ENCODE measurements at regions not wholly inside any gene's neighbourhood (a gene's known extent, or its start where the extent isn't known, plus 50 kb on each side); places are given as distances from the start of the nearest gene placed in this dataset.

DNA sequence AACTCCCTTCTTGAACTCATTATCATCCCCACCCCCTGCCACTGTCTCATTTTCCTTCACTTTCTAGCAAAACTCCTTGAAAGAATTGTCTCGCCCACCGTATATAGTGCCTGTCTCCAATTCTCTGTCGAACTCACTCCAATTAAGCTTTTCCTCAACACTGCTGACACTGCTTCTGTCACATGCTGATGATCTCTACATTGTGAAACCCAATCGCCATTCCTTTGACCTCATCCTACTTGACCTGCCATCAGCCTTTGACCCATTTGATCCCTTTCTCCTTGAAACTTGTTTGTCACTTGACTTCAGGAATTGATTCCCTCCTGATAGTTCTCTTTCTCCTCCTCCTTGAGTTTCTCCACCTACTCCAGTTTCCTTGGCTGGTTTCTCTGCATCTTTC is 54.8 kb downstream of the CCDC71L start:
- FAIRE-seq (no peak), DNase-seq (ENCODE audit: low spot score in 2 of 2) (no peak)

DNA sequence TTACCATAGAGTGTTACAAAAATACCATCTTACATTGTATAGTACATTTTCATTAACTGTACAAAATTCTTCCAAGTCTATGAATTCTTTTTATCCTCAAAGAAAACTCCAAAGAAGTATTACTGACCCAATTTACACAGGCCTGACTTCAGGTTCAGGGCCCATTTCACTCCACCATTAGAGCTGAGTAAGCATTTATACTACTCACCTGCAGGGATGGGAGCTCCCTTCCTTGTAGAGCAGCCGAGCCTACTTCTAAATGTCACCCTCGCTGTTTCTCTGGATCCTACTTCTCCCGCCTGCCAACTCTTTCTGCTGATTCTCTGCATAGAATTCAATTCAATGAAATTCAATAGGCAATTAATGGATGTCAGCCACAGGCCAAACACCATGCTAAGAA is 56.0 kb downstream of the CCDC71L start:
- FAIRE-seq (no peak), DNase-seq (ENCODE audit: low spot score in 2 of 2) (no peak)

DNA sequence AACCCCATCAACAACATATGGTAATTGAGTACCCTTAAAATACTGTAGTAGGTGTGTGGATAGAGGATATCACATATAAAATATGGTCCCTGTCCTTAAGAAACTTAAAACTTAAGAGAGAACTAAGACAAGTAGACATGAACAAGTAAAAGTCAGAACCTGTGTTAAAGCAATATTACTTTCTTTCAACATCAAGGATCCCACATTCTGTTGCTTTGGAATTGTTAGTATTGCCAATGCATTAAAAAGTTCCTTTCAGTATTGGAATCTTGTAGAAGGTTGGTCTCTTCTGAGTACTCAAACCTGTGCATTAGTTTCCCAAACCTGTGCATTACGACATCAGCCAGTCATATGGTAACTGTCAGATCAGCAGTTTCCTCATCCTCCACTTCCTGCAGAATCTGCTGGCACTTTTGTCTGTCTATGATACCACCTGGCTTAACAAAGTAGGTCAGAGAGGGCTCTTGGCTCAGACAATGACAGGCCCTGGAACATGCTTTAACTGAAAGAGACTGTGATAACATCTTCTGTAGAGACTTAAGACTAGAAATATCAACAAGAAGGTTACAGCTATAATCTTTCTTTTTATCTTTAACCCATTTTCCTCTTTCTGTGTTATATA is 56.5 kb downstream of the CCDC71L start:
- FAIRE-seq (no peak), DNase-seq (ENCODE audit: low spot score in 2 of 2) (no peak)

DNA sequence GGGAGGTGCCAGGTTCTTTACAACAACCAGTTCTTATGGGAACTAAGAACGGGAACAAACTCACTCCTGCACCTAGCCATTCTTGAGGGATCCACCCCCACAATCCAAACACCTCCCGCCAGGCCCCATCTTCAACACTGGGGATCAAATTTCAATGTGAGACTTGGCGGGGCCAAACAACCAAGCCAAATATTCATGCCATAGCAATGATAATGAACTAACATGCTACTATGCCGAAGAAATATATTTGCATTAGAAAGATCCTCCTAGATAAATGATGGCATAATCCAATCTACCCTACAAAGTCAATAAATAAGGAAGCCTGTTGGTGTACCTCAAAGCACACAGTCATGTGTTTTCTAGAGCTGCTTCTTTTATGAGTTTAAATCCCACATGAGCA is 57.6 kb downstream of the CCDC71L start:
- DNase-seq (ENCODE audit: low spot score in 2 of 2): no peak
- no peak for FAIRE-seq

DNA sequence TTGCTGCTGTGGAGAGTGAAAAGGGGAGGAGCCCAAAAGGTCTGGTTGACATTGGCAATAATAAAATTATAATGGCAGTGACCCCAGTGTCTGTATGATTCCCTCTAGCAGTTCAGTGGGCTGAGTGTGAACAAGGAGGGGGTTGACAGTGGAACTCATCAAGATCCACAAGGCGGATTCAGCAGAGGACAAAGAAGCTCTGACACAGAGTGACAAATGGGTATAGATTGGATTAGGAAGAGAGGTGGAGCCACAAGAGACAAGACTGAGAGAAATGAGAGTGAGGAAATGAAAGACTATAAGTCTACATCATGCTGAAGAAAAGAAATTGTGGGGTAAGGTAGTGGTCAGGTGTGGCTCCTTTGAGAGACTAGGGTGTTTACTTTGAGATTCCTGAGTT is 58.9 kb downstream of the CCDC71L start:
- DNase-seq (ENCODE audit: low spot score in 2 of 2) (no peak), FAIRE-seq (no peak)

DNA sequence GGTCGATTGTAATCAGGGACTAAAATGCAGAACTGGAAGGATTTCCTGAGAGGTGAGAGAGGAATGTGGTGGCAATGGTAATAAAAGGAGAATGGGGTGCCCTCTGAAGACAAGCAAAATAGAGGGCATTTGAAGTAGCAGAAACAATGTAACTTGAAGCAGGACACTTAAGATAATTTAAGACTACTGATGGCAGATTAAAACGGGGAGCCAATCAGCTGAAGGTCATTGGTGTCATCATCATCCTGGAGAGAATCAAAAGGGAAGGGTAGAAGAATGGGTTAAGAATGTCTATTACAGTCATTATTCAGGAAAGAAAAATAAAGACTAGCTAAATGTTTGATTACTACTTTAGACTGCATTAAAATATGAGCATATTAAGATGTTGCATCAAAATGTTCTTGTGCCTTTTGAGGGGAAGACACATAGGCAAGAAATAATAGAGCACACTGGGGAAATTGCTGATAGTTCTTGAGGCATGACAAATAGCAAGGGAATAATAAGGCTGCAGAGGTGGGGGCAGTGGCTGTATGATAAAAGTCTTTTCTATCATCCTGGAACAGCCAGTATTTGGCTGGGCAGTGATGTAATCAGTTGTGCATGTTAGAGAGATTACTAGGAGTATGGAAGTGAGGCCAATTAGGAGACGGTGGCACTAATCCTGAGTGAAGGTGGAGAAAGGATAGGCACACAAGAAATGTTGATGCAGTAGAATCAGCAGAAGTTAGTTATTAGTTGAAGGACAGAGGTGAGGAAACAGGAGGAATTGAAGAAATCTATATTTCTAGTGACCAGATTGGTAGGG is 60.2 kb downstream of the CCDC71L start:
- DNase-seq (ENCODE audit: low spot score in 2 of 2): no peak
- FAIRE-seq: no peak

DNA sequence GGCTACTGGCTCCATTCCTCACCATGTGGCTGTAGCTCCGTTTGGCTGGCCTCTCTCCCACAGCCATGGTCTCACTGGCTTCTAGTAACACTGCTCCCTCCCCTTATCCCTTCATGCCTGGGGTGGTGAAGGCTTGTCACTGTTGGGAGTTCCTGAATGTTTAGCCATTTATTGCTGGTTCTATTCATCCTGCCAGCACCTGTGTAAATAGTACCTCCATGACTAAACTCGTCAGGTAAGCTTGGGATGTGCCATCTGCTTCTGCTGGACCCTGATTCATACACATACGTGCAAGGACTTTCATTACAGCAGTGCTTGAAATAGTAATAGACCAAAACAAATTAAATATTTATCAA is 61.6 kb downstream of the CCDC71L start:
- DNase-seq (ENCODE audit: low spot score in 2 of 2): no peak
- FAIRE-seq: no peak

DNA sequence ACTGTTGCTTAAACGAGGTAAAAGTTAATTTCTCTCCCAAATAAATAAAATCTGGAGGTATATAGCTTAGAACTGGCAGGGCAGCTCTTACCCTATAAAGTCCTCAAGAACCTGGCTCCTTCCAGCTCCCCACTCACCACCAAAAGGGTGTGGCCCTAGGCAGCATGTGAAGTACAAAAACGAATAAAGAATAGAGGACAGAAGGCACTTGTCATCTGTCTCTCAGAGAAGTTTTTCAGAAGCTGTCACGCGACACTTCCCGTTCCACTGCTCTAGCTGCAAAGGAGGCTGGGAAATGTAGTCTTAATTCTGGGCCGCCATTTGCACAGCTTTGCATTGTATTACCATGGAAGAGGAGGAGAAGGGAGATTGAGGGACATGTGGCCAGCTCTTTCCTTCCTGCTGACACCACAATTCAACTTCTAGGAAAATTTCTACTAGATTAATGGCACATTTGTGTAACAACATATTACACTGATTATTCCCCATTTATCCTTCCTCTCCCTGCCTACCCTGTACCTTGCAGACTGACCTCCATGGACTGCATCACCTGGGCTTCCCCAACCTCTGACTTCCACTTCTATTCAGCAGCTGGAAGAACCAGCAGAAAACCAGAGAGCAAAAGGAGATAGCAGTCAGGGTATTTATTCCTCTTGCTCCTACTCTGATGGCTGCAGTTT is 62.2 kb downstream of the CCDC71L start:
- DNase-seq (ENCODE audit: low spot score in 2 of 2): peak in 1 of 2 donors; percentile 4
- no peak for FAIRE-seq

DNA sequence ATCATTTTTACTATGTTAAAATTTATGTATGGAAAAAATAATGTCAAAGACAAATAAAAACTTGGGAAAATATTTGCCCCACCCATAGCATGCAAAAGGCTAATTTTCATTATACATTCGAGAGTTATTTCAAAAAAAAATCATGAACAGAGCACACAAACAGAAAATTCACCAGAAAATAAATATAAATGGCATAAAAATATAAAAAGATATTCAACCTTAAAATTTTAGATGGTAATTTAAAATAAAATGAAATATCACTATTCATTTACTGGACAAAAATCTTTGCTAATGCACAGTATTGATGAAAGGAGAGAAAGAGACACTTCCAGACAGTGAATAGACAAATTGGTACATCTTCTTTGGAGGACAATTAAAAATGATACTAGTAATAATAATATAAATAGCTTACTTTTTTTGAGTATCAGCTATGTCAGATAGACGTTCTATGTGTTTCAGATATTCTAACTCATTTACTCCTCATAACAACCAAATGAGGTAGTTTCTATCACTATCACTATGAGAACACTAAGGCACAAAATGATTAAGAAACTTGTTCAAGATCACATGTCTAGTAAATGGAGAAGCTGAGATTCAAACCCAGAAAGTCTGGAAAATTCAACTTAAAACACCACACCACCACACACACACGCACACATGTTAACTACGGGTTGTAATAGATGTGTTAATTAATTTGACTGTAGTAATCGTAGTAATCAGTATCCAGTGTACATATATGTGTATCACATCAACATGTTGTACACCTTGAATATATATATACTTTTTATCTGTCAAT is 63.0 kb downstream of the CCDC71L start:
- no peak for FAIRE-seq

DNA sequence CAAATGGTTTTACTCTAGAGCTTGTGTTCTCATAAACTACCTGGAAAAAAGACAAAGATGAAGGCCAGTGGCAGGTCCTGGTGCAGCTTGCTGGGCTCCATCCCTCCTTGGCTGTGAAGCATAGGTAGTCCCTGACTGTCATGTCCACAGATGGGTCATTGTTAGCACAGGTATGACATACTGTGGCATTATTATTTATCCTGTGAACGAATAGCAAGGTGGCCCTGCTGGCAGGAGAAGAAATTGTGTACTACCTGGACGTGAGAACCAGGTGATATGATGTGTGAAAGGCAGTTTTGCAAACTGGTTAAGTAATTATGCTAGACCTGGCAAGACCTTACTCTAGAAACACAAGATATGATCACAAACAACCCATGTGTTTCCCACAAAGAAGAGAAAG is 63.9 kb downstream of the CCDC71L start:
- DNase-seq (ENCODE audit: low spot score in 2 of 2): no peak
- no peak for FAIRE-seq

More for the DNA sequence above, 63.0 kb downstream of the CCDC71L start:
- DNase-seq (ENCODE audit: low spot score in 2 of 2): no peak

DNA sequence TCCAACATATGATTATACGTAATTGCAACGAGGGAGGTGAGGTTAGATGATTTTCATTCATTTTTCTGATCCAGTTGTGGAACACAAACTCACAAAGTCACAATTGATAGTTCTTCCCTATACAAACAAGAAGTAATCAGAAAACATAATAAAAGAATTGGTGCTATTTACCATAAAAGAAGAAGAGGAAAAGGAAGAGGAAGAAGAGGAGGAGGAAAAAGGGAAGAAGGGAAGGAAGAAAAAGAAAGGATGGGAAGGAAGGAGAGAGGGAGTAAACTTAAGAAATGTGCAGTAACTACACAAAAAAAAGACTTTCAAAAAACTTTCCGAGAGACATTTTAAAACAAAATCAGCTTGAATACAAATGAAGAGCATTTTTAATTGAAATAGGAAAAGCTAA is 65.0 kb downstream of the CCDC71L start:
- FAIRE-seq (no peak), DNase-seq (ENCODE audit: low spot score in 2 of 2) (no peak)

DNA sequence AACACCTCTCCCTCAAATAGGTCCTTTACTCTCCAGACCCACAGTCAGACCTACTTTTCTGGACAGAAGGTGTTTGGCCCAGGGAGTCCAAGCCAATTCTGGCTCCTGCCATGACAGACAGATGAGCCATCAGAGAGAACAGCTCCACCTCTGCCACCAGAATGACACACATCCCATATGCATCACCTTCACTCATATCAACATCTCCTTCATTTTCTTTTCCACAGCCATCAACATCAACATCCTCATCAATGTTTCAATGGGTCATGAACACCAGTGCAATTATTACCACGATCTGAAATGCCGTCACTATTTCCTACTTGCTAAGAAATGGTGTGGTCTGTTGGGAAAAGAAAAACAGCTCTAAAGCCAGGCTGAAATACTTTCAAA is 67.9 kb downstream of the CCDC71L start:
- no peak for DNase-seq (ENCODE audit: low spot score in 2 of 2)
- FAIRE-seq: no peak

DNA sequence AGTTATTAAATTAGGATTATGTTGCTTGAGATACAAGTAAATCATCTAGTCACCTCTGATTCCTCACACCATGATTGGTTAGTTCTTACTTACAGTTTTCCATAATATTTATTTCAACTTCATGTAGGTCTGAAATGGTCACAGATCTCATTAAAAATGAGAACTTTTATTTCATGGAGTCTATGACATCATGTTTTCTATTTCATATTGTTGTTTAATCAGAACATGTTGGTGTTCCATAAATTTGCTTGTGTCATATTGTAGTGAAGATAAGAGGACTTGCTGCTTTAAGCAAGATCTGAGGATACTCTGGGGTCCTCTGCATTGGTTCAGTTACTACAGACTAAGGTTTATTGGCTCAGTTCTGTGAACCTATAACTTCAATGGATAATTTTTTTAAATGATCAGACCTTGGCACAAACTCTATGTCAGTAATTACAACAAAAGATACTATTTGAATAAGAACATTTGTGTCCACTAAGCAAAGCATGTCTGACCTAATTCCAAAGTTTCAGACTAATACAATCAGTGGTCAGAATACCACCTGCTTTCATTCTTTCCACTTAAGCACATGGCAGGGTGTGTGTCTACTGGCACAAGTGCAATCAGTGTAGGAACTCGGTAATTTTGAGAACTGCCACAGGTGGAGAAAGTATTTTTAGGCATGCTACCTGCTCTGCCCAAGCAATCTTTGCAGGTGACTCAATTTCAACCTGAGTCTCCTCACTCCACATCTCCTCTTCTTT is 68.5 kb downstream of the CCDC71L start:
- DNase-seq (ENCODE audit: low spot score in 2 of 2): no peak
- FAIRE-seq: no peak

DNA sequence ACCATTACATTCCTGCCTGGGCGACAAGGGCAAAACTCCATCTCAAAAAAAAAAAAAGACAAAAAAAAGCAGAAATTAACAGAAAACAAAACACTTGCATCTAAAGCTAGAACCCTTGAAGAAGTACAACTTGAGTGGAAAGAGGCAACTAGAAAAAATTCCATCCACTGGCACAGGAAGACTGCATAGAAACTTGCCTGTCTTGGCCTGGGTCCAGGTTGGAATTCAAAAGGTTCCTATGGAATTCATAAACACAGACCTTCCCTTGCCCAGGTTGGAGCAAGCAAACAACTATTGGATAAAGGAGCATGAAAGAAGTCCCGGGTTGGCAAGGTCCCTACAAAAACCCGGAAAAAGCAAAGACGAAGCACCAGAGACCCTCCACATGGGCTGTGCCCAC is 69.8 kb downstream of the CCDC71L start:
- DNase-seq (ENCODE audit: low spot score in 2 of 2) (no peak), FAIRE-seq (no peak)

DNA sequence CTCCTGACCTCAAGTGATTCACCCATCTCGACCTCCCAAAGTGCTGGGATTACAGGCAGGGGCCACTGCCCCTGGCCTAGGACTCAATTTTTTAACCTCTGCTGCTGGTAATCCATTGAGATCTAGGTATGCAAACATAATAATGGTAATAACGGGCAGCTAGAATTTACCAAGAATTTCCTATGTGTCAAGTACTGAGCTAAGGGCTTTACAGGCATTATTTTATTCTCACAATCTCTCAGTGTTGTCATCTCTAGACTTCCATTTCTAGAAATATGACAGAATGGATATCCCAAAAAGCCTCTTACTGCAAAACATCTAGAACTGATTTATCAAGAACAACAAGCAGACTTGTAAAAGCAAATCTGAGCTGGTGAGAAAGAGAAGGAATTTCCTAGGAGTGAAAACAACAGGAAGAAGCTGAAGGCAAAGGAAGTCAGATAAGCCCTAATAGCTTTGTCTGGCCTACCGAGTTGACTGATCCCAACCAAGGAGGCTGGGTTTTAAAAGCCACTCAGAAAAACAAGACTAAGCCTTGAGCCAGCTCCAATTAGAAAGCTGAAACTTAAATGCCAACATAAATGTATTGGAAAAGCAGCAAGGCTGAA is 70.6 kb downstream of the CCDC71L start:
- FAIRE-seq: no peak
- no peak for DNase-seq (ENCODE audit: low spot score in 2 of 2)

DNA sequence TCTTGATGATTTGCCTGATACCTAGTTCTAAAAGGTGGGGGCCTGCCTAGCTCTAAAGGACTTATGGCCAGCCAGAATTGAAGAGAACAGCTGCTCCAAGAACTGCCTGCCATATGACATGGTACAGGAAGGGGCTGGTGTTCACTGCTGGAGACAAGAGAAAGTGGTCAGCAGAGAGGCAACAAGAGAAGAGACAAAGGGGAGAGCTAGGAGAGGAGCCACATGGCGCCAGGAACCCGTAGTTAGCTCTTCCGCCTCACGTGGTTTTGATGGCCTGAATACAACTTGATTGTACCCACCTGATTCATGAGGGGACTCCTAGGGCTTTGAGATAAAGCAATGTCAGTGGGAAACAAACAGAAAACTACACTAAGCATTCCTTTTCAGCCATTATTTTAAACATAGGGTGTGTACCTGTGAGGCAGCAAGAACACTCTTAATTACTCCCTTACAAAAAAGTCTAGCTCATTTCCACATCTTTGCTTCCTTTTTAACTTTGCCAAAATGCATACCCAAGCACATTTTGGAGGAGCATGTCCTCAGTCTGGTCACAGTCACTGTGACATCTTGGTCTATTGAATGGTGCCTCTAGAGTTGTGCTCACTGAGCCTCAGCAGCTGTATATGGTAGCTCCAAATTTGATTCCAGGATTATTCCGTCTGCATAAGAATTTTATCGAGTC is 71.6 kb downstream of the CCDC71L start:
- FAIRE-seq: no peak

DNA sequence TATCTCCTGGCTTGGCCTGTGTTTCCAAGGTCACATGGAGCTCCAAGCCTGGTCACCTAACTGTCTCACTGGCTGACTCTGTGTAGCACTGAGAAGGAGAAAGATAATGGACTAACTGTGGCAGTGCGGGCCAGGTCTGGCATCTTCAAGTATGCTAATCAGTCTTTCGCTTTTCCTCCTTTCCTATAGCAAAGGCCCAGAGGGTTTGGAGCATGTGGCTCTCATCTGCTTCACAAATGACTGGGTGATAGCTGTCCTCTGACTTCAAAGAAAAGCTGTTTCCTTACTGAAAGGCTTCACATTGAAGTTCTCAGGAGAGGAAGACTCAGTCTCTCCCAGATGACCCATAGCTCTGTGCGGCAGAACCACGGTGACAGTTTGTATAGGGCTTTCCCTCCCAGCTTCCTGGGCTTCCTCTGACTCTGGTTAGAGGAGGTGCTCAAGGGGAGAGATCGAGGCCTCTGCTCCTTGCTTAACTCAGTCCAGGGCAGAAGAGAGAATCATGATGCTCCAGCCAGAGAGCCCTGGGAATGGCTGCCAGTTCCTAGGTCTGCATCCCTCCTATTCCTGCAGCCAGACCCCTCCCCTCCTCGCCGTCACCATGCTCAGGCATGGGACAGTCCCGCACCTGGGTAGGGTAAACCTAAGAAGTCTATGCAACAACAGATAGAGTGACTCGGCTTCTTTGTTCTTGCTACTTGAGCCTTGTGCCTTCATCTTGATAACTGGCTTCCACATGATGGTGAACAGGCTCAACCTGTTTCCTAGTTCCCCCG is 72.3 kb downstream of the CCDC71L start:
- no peak for FAIRE-seq

More for the DNA sequence above, 71.6 kb downstream of the CCDC71L start:
- no peak for DNase-seq (ENCODE audit: low spot score in 2 of 2)

DNA sequence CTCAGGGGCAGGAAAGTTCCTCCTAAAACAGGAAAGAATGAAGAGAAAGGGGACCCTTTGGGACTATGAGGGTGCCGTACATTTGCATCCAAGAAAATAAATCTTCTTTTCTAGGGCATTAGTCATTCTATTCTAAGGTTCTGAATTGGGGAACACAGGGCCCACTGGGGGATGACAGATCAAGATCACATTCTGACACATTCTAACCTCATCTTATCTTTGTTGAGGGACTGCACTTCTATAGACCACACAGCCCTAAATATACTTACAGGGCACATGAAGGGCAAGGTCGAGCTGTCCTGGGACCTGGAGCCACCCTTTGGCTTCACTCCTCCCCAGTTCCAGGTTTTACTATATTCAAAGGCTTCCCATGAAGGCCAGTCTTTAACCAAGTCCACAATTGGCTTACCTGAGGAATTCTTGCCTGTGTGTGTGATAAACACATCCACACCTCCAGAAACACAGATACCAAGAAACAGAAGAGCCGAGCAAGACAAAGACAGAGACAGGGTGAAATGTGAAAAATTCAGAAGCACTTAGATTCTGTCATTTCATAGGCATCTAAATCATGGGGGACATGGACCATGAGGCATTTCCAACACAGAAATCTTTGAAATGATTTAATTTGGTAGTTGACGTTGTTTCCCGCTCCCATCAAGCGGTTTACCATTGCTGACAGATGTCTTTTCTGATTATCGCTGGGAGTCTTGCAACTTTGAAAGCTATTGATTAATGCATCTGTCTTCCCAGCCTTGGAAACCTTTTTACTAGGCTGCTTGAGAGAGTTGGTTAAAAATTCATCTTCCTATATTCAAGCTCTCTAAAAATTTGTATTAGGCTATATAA is 75.8 kb downstream of the CCDC71L start:
- DNase-seq (ENCODE audit: low spot score in 2 of 2) (no peak), FAIRE-seq (no peak)

More for the DNA sequence above, 72.3 kb downstream of the CCDC71L start:
- DNase-seq (ENCODE audit: low spot score in 2 of 2): no peak
